ENCODE measurements at regions not wholly inside any gene's neighbourhood (a gene's known extent, or its start where the extent isn't known, plus 50 kb on each side); places are given as distances from the start of the nearest gene placed in this dataset.

- no peak overlapping the region for H2BK5ac ChIP-seq (ENCODE audit: insufficient read length, low read length)
- H3K23me2 ChIP-seq (ENCODE audit: insufficient read length, low read depth, low read length, poor library complexity, severe bottlenecking) = no peaks in the 10 kb centered on the region
- H2BK15ac ChIP-seq (ENCODE audit: low read depth, low read length) = no peak overlapping the region
- Mint-ChIP-seq H3K27ac (no peak overlapping the region), H3K27me3 (ENCODE audit: low read depth) (no peaks in the 10 kb centered on the region), H3K9me3 (peaks cover under 1 to 11% of the 10 kb centered on the region in 2 experiments; a peak in 4 of 5 replicates), H3K4me1 (peaks cover 3 to 5% of the 10 kb centered on the region in 2 experiments; a peak in 1 of 4 replicates), H3K4me3 (no peak overlapping the region), H3K36me3 (ENCODE audit: insufficient read depth in 1 of 3, low read depth in 3 of 3) (peaks cover 0 to 4% (median 0%) of the 10 kb centered on the region in 3 experiments; a peak in 1 of 7 replicates)
- H2BK12ac ChIP-seq (ENCODE audit: insufficient read length, low read depth, low read length) = no peak overlapping the region
- no peaks in the 10 kb centered on the region for H4K20me1 ChIP-seq (ENCODE audit: control insufficient read depth, insufficient read depth, insufficient read length)
- no peak for TF ChIP-seq CTCF (conservative IDR thresholded peaks at IDR 0.05)
- H3K4ac ChIP-seq (ENCODE audit: low read depth, low read length) = no peak overlapping the region
- H3K79me2 ChIP-seq (ENCODE audit: insufficient read depth, low read length) = no peaks in the 10 kb centered on the region
- no peak overlapping the region for H2BK120ac ChIP-seq (ENCODE audit: low read depth, low read length, poor library complexity, severe bottlenecking)
- H3K4me2 ChIP-seq (ENCODE audit: insufficient read depth, insufficient read length, low read length) = no peak overlapping the region
- H2AFZ ChIP-seq (ENCODE audit: low read length) = no peak overlapping the region
- no peak for DNase-seq
- no CpG with 5 or more reads among the region's 2 CpGs for WGBS (ENCODE audit: extremely low coverage, insufficient read length, low lambda C conversion rate)
- H3K56ac ChIP-seq (ENCODE audit: insufficient read length, low read depth, low read length) = no peak overlapping the region
- no peaks in the 10 kb centered on the region for H3K27me3 ChIP-seq (ENCODE audit: insufficient read depth, low read length)
- H3T11ph ChIP-seq (ENCODE audit: low read length) = no peak overlapping the region
- no peak overlapping the region for H4K8ac ChIP-seq (replicated peaks; ENCODE audit: insufficient read length, low read depth, low read length)
- no peaks in the 10 kb centered on the region for H3K9me3 ChIP-seq (ENCODE audit: control insufficient read depth, low read depth, low read length)
- no peak overlapping the region for H4K5ac ChIP-seq (ENCODE audit: insufficient read length, low read depth, low read length)
- H3K79me1 ChIP-seq (ENCODE audit: insufficient read depth, low read depth, low read length, poor library complexity, severe bottlenecking) = no peaks in the 10 kb centered on the region
- no peak overlapping the region for H3K27ac ChIP-seq (ENCODE audit: insufficient read length, low read depth, low read length)
- H3K23ac ChIP-seq (ENCODE audit: insufficient read length, low read depth, low read length) = no peak overlapping the region
- H3K14ac ChIP-seq (ENCODE audit: insufficient read depth, low read length) = no peak overlapping the region
- no peak overlapping the region for H2BK20ac ChIP-seq (ENCODE audit: low read depth, low read length, poor library complexity, severe bottlenecking)
- no peak overlapping the region for H4K91ac ChIP-seq (ENCODE audit: insufficient read length, low read depth, low read length)
- H3K4me1 ChIP-seq (ENCODE audit: insufficient read depth, low read length) = no peaks in the 10 kb centered on the region
- no peak overlapping the region for H3K9ac ChIP-seq (ENCODE audit: extremely low read depth, insufficient read length, low read length)
- H2AK5ac ChIP-seq (ENCODE audit: insufficient read length, low read length) = no peak overlapping the region
- no peak overlapping the region for H3K18ac ChIP-seq (ENCODE audit: insufficient read length, low read depth, low read length)
Measured at GRCh38 chr3:21954709-21955108, 203.7 kb upstream of the ZNF385D start.
